OCI-LY7 (cell line): ENCODE measurements at regions not wholly inside any gene's neighbourhood (a gene's known extent, or its start where the extent isn't known, plus 50 kb on each side); places are given as distances from the start of the nearest gene placed in this dataset.

Source experiments
- BruUV-seq: library from RNA; stranded (reverse); fragments of 400-500 nt; replicated peaks from 2 replicates; lab custom pipeline; 2021; lab: Mats Ljungman, UMichigan
- CTCF ChIA-PET: fragments of 300-600 bp; sonication (Branson Sonifier 250); formaldehyde crosslinking; loops from one replicate; lab custom pipeline; 2022; ENCODE audit warnings: antibody characterized with exemption; ENCODE audit not compliant: unreplicated experiment; lab: Charles Lee
- POLR2A ChIA-PET: fragments of 300-600 bp; sonication (Branson Sonifier 250); formaldehyde crosslinking; loops from one replicate; lab custom pipeline; 2022; ENCODE audit warnings: antibody characterized with exemption; lab: Charles Lee
- DNase-seq: peaks from one replicate; pipeline ENCODE4 v3.0.0-alpha.2; 2015; ENCODE audit warnings: low spot score
- H2AFZ ChIP-seq: fragments of 200-600 bp; sonication (generic), shearing (Covaris generic); 2 replicates; pipeline ENCODE4 v1.6.1; 2014; ENCODE audit warnings: mild to moderate bottlenecking, antibody characterized with exemption, low read length, moderate library complexity
- H3K27ac ChIP-seq: fragments of 200-600 bp; sonication (generic); 2 replicates; pipeline ENCODE4 v1.5.1; 2014; ENCODE audit warnings: mixed run types, low read depth, mild to moderate bottlenecking, moderate library complexity, low read length, inconsistent platforms; ENCODE audit not compliant: poor library complexity, severe bottlenecking
- H3K36me3 ChIP-seq: fragments of 200-600 bp; sonication (generic); 2 replicates; pipeline ENCODE4 v1.6.1; 2014; ENCODE audit warnings: mild to moderate bottlenecking, antibody characterized with exemption, low read length, moderate library complexity, mixed read lengths; ENCODE audit not compliant: insufficient read depth
- H3K4me1 ChIP-seq: fragments of 200-600 bp; sonication (generic); 2 replicates; pipeline ENCODE4 v1.5.1; 2014; ENCODE audit warnings: mild to moderate bottlenecking, low read length; ENCODE audit not compliant: insufficient read depth, poor library complexity, severe bottlenecking
- H3K4me2 ChIP-seq: fragments of 200-600 bp; sonication (generic); 2 replicates; pipeline ENCODE4 v1.6.1; 2014; ENCODE audit warnings: mild to moderate bottlenecking, low read length
- H3K4me3 ChIP-seq: fragments of 200-600 bp; sonication (generic); 2 replicates; pipeline ENCODE4 v1.5.1; 2014; ENCODE audit warnings: mild to moderate bottlenecking, low read depth, low read length; ENCODE audit not compliant: poor library complexity, severe bottlenecking
- H3K79me2 ChIP-seq: fragments of 200-600 bp; sonication (generic); 2 replicates; pipeline ENCODE4 v1.6.1; 2016; ENCODE audit warnings: low read depth, mild to moderate bottlenecking, low read length, moderate library complexity, mixed read lengths; ENCODE audit not compliant: insufficient read depth
- H3K9me2 ChIP-seq: fragments of 200-600 bp; sonication (generic); 2 replicates; pipeline ENCODE4 v1.6.1; 2016; ENCODE audit warnings: mild to moderate bottlenecking, low read length, mixed read lengths; ENCODE audit not compliant: insufficient read depth
- H3K9me3 ChIP-seq: fragments of 200-600 bp; sonication (generic); 2 replicates; pipeline ENCODE4 v1.6.1; 2014; ENCODE audit warnings: mild to moderate bottlenecking, mixed run types, low read length, mixed read lengths
- H4K20me1 ChIP-seq: fragments of 200-600 bp; sonication (generic); 2 replicates; pipeline ENCODE4 v1.6.1; 2014; ENCODE audit warnings: mild to moderate bottlenecking, antibody characterized with exemption, low read length, moderate library complexity, mixed read lengths; ENCODE audit not compliant: insufficient read depth
- EZH2phosphoT487 ChIP-seq: fragments of 200-600 bp; sonication (generic); IDR thresholded peaks from 2 replicates; pipeline ENCODE4 v1.6.1; 2018; ENCODE audit warnings: low read depth, borderline replicate concordance, mild to moderate bottlenecking, mixed run types, antibody characterized with exemption, low read length, moderate library complexity, mixed read lengths
- intact Hi-C: fragments of 100-400 bp; cut with micrococcal nuclease; formaldehyde crosslinking; loops from one replicate; pipeline ENCODE4 v1.10.0; 2022; ENCODE audit not compliant: unreplicated experiment
- TF ChIP-seq, protein P1 (sequence below): fragments of 200-600 bp; sonication (generic); conservative IDR thresholded peaks from 2 replicates; pipeline ENCODE4 v1.5.1; 2014; ENCODE audit warnings: mild to moderate bottlenecking, antibody characterized with exemption, low read length, moderate library complexity, mixed read lengths

DNA sequence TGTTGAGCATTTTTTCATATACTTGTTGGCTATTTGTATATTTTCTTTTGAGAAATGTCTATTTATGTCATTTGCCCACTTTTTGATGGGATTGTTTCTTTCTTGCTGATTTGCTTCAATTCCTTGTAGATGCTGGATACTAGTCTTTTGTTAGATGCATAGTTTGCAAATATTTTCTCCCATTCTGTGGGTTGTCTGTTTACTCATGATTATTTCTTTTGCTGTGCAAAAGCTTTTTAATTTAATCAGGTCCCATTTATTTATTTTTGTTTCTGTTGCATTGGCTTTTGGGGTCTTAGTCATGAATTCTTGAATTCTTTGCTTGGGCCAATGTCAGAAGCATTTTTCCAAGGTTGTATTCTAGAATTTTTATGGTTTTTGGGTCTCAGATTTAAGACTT lies 251.7 kb downstream of the WNT5A start:
- H3K4me3 ChIP-seq, result no peak overlapping the region
- no peak overlapping the region for H2AFZ ChIP-seq
- ChIA-PET CTCF (no interaction called here), POLR2A (no interaction called here)
- no peak overlapping the region for H3K27ac ChIP-seq
- DNase-seq, result no peak
- no peaks in the 10 kb centered on the region for H3K9me2 ChIP-seq
- H4K20me1 ChIP-seq, result no peaks in the 10 kb centered on the region
- no peaks in the 10 kb centered on the region for H3K79me2 ChIP-seq
- H3K36me3 ChIP-seq, result no peaks in the 10 kb centered on the region
- intact Hi-C loops, result no loop called here
- H3K4me2 ChIP-seq, result no peak overlapping the region
- no peaks in the 10 kb centered on the region for H3K9me3 ChIP-seq
- TF ChIP-seq, protein P1, sequence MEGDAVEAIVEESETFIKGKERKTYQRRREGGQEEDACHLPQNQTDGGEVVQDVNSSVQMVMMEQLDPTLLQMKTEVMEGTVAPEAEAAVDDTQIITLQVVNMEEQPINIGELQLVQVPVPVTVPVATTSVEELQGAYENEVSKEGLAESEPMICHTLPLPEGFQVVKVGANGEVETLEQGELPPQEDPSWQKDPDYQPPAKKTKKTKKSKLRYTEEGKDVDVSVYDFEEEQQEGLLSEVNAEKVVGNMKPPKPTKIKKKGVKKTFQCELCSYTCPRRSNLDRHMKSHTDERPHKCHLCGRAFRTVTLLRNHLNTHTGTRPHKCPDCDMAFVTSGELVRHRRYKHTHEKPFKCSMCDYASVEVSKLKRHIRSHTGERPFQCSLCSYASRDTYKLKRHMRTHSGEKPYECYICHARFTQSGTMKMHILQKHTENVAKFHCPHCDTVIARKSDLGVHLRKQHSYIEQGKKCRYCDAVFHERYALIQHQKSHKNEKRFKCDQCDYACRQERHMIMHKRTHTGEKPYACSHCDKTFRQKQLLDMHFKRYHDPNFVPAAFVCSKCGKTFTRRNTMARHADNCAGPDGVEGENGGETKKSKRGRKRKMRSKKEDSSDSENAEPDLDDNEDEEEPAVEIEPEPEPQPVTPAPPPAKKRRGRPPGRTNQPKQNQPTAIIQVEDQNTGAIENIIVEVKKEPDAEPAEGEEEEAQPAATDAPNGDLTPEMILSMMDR, result no peak
- no peak for TF ChIP-seq EZH2phosphoT487
- H3K4me1 ChIP-seq, result no peaks in the 10 kb centered on the region
- no TSS peak for BruUV-seq

DNA sequence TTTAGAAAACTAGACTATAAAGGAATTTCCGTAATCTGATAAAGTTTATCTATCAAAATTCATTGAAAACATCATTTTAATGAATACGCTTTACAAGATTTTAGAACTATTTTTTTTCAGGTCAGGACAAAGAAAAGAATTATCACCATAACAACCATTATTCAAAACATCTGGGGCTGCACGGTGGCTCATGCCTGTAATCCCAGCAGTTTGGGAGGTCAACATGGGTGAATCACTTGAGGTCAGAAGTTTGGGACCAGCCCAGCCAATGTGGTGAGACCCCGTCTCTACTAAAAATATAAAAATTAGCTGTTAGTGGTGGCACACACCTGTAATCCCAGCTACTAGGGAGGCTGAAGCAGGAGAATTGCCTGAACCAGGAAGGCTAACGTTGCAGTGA lies 260.4 kb downstream of the WNT5A start:
- Histone ChIP-seq H3K79me2 (no peaks in the 10 kb centered on the region), H3K4me2 (no peak overlapping the region), H3K9me2 (no peaks in the 10 kb centered on the region), H3K4me1 (peaks cover 35% of the 10 kb centered on the region), H4K20me1 (no peaks in the 10 kb centered on the region), H3K4me3 (no peak overlapping the region), H3K27ac (no peak overlapping the region), H3K9me3 (peaks cover 7% of the 10 kb centered on the region; the same call in 1 of the 2 replicates), H3K36me3 (peaks cover 9% of the 10 kb centered on the region), H2AFZ (no peak overlapping the region)
- no peak for DNase-seq
- POLR2A ChIA-PET, result no interaction called here
- intact Hi-C loops, result no loop called here
- TF ChIP-seq, protein P1, result no peak
- TF ChIP-seq EZH2phosphoT487, result no peak
- no TSS peak for BruUV-seq
- CTCF ChIA-PET, result no interaction called here

DNA sequence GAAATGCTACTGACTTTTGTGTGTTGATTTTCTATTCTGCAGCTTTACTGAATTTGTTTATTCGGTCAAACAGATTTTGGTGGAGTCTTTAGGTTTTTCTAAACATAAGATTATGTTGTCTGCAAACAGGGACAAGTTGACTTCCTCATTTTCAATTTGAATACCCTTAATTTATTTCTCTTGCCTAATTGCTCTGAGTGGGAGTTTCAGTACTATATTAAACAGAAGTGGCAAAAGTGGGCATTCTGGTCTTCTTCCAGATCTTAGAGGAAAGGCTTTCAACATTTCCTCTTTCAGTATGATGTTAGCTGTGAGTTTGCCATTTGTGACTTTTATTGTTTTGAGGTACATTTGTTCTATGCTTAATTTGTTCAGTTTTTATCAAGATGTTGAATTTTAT lies 268.5 kb downstream of the WNT5A start:
- ChIA-PET CTCF (no interaction called here), POLR2A (no interaction called here)
- peaks cover 54% of the 10 kb centered on the region for H3K4me1 ChIP-seq
- no peak overlapping the region for H2AFZ ChIP-seq
- intact Hi-C loops, result no loop called here
- TF ChIP-seq EZH2phosphoT487, result no peak
- TF ChIP-seq, protein P1, result no peak
- peaks cover 63% of the 10 kb centered on the region for H3K9me3 ChIP-seq
- no peaks in the 10 kb centered on the region for H4K20me1 ChIP-seq
- H3K4me3 ChIP-seq, result no peak overlapping the region
- H3K4me2 ChIP-seq, result peak overlapping the region; percentile 12; the same call in 1 of the 2 replicates
- peaks cover 41% of the 10 kb centered on the region for H3K36me3 ChIP-seq
- peak; percentile 18 for DNase-seq
- no peaks in the 10 kb centered on the region for H3K79me2 ChIP-seq
- peak overlapping the region; percentile 94 for H3K27ac ChIP-seq
- H3K9me2 ChIP-seq, result no peaks in the 10 kb centered on the region
- no TSS peak for BruUV-seq
